ENCODE measurements at regions not wholly inside any gene's neighbourhood (a gene's known extent, or its start where the extent isn't known, plus 50 kb on each side); places are given as distances from the start of the nearest gene placed in this dataset.
"Not testable (repeated sequence)": the region's sequence is repeated elsewhere in the genome, so short reads cannot be mapped to it uniquely, and the experiment has no call there.

- not testable (repeated sequence) for TF ChIP-seq MAX (IDR thresholded peaks at IDR 0.05); ATF3 (IDR thresholded peaks at IDR 0.05); RAD21 (IDR thresholded peaks at IDR 0.05); ZBTB33 (IDR thresholded peaks at IDR 0.05); CTCF (IDR thresholded peaks at IDR 0.05; ENCODE audit: low read depth, low read length, missing input control); SP1 (IDR thresholded peaks at IDR 0.05); RXRA (IDR thresholded peaks at IDR 0.05); JUND (IDR thresholded peaks at IDR 0.05); NR2F2 (IDR thresholded peaks at IDR 0.05); GABPA (IDR thresholded peaks at IDR 0.05 in 1 of 2, conservative IDR thresholded peaks at IDR 0.05 in 1 of 2); YY1 (IDR thresholded peaks at IDR 0.05); FOXA1 (IDR thresholded peaks at IDR 0.05); TAF1 (conservative IDR thresholded peaks at IDR 0.05)
Measured at GRCh38 chr9:40909111-40909510, 219.4 kb downstream of the FOXD4L6 start.
